ENCODE measurements at regions not wholly inside any gene's neighbourhood (a gene's known extent, or its start where the extent isn't known, plus 50 kb on each side); places are given as distances from the start of the nearest gene placed in this dataset.

DNA sequence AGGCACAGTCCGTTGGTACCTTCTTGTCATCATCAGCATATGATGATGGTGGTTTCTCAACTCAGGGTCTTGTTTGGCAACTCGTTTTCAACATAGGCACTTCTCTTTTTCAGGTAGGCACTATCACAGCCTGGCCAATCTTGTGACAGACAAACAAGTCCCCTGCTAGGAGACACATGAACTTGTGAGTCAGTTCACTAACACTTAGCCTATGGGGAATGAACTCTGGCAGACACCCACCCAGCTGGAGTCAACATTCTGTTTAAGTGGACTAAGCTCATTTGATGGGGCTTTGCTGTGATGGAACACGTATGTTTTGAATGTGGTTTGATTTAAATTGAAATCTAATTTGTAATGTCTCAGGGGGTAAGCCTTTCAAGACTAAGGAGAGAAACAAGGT is 100.7 kb upstream of the MAMLD1 start:
- intact Hi-C loops (cut with micrococcal nuclease; ENCODE audit: unreplicated experiment) (no loop called here), in situ Hi-C loops (cut with HindIII; ENCODE audit: extremely low pct_ligation_motif_present, low pct_unique_long_range_greater_than_20kb) (no loop called here)
- no peak for DNase-seq (ENCODE audit: low spot score)
- Histone ChIP-seq H3K79me2 (ENCODE audit: insufficient read depth, low read length) (no peaks in the 10 kb centered on the region), H3K27ac (ENCODE audit: extremely low read length, insufficient read depth, low read length) (no peak overlapping the region), H3K36me3 (replicated peaks in 1 of 2; ENCODE audit: control insufficient read depth in 1 of 2, insufficient read depth in 2 of 2, low read length in 2 of 2) (no peaks in the 10 kb centered on the region), H3K4me2 (ENCODE audit: low read depth, low read length) (no peak overlapping the region), H3K4me1 (ENCODE audit: insufficient read depth, low read length) (peaks cover under 1% of the 10 kb centered on the region), H3K9ac (ENCODE audit: insufficient read depth, low read depth, low read length) (no peak overlapping the region), H3K9me3 (ENCODE audit: low read length) (no peaks in the 10 kb centered on the region), H3K27me3 (ENCODE audit: control insufficient read depth in 1 of 2, insufficient read depth in 2 of 2, low read length in 2 of 2) (no peaks in the 10 kb centered on the region), H3K4me3 (replicated peaks in 1 of 3; ENCODE audit: insufficient read depth in 1 of 3, low read depth in 2 of 3, low read length in 3 of 3) (no peak overlapping the region), H4K20me1 (ENCODE audit: insufficient read depth, low read length) (no peaks in the 10 kb centered on the region), H2AFZ (ENCODE audit: low read length) (no peak overlapping the region)
- ATAC-seq = no peak
- BruUV-seq (replicated peaks) = no TSS peak
- ChIA-PET CTCF (ENCODE audit: low intra/inter-chr PET ratio, low total read pairs) (no interaction called here), POLR2A (no interaction called here)
- WGBS (ENCODE audit: low lambda C conversion rate) = 0% methylated on average over 3 of the region's 3 CpGs
- FAIRE-seq = no peak
- TF ChIP-seq ZNF20 (CRISPR knock-in tag; IDR thresholded peaks at IDR 0.05) = no peak
- TF ChIP-seq PHB2 (IDR thresholded peaks at IDR 0.05; ENCODE audit: partially characterized antibody) = no peak
- TF ChIP-seq FOXK2 (IDR thresholded peaks at IDR 0.05) = no peak
- no peak for TF ChIP-seq PPARG (CRISPR knock-in tag; conservative IDR thresholded peaks at IDR 0.05)
- no peak for TF ChIP-seq EP300 (IDR thresholded peaks at IDR 0.05; ENCODE audit: low read depth in 2 of 2, low read length in 2 of 2)
- TF ChIP-seq EP300 (CRISPR knock-in tag; IDR thresholded peaks at IDR 0.05; ENCODE audit: borderline replicate concordance) = no peak
- TF ChIP-seq, protein P1, sequence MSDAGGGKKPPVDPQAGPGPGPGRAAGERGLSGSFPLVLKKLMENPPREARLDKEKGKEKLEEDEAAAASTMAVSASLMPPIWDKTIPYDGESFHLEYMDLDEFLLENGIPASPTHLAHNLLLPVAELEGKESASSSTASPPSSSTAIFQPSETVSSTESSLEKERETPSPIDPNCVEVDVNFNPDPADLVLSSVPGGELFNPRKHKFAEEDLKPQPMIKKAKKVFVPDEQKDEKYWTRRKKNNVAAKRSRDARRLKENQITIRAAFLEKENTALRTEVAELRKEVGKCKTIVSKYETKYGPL (CRISPR knock-in tag; IDR thresholded peaks at IDR 0.05) = no peak
- TF ChIP-seq SYNCRIP (IDR thresholded peaks at IDR 0.05; ENCODE audit: insufficient read depth, low read depth, low read length) = no peak
- TF ChIP-seq ZNF264 (CRISPR knock-in tag; IDR thresholded peaks at IDR 0.05) = no peak
- TF ChIP-seq HES4 (CRISPR knock-in tag; IDR thresholded peaks at IDR 0.05; ENCODE audit: borderline replicate concordance) = no peak
- TF ChIP-seq NR2F1 (CRISPR knock-in tag; IDR thresholded peaks at IDR 0.05) = no peak
- no peak for TF ChIP-seq SPEN (CRISPR knock-in tag; IDR thresholded peaks at IDR 0.05; ENCODE audit: low read depth)
- TF ChIP-seq GPN1 (CRISPR knock-in tag; IDR thresholded peaks at IDR 0.05; ENCODE audit: borderline replicate concordance) = no peak
- TF ChIP-seq, protein P2, sequence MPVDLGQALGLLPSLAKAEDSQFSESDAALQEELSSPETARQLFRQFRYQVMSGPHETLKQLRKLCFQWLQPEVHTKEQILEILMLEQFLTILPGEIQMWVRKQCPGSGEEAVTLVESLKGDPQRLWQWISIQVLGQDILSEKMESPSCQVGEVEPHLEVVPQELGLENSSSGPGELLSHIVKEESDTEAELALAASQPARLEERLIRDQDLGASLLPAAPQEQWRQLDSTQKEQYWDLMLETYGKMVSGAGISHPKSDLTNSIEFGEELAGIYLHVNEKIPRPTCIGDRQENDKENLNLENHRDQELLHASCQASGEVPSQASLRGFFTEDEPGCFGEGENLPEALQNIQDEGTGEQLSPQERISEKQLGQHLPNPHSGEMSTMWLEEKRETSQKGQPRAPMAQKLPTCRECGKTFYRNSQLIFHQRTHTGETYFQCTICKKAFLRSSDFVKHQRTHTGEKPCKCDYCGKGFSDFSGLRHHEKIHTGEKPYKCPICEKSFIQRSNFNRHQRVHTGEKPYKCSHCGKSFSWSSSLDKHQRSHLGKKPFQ (CRISPR knock-in tag; IDR thresholded peaks at IDR 0.05; ENCODE audit: insufficient replicate concordance) = no peak
- no peak for TF ChIP-seq NFE2L1 (CRISPR knock-in tag; IDR thresholded peaks at IDR 0.05; ENCODE audit: borderline replicate concordance)
- TF ChIP-seq ZFAT (CRISPR knock-in tag; conservative IDR thresholded peaks at IDR 0.05) = no peak
- TF ChIP-seq, protein P3, sequence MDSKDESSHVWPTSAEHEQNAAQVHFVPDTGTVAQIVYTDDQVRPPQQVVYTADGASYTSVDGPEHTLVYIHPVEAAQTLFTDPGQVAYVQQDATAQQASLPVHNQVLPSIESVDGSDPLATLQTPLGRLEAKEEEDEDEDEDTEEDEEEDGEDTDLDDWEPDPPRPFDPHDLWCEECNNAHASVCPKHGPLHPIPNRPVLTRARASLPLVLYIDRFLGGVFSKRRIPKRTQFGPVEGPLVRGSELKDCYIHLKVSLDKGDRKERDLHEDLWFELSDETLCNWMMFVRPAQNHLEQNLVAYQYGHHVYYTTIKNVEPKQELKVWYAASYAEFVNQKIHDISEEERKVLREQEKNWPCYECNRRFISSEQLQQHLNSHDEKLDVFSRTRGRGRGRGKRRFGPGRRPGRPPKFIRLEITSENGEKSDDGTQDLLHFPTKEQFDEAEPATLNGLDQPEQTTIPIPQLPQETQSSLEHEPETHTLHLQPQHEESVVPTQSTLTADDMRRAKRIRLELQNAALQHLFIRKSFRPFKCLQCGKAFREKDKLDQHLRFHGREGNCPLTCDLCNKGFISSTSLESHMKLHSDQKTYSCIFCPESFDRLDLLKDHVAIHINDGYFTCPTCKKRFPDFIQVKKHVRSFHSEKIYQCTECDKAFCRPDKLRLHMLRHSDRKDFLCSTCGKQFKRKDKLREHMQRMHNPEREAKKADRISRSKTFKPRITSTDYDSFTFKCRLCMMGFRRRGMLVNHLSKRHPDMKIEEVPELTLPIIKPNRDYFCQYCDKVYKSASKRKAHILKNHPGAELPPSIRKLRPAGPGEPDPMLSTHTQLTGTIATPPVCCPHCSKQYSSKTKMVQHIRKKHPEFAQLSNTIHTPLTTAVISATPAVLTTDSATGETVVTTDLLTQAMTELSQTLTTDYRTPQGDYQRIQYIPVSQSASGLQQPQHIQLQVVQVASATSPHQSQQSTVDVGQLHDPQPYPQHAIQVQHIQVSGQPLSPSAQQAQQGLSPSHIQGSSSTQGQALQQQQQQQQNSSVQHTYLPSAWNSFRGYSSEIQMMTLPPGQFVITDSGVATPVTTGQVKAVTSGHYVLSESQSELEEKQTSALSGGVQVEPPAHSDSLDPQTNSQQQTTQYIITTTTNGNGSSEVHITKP (CRISPR knock-in tag; IDR thresholded peaks at IDR 0.05; ENCODE audit: low read depth) = no peak
- no peak for TF ChIP-seq PAX8 (CRISPR knock-in tag; IDR thresholded peaks at IDR 0.05; ENCODE audit: borderline replicate concordance)

All from HepG2 (cell line).